22Rv1 (cell line): ENCODE measurements at regions not wholly inside any gene's neighbourhood (a gene's known extent, or its start where the extent isn't known, plus 50 kb on each side); places are given as distances from the start of the nearest gene placed in this dataset.

Experiments used
- ZFX ChIP-seq: fragments of 450-650 bp; IDR thresholded peaks from 2 replicates; pipeline ENCODE4 v1.6.1; 2017; ENCODE audit warnings: antibody characterized with exemption, borderline replicate concordance
- TF ChIP-seq, protein P1 (sequence below): fragments of 450-650 bp; IDR thresholded peaks from 2 replicates; pipeline ENCODE4 v1.5.1; 2017; ENCODE audit warnings: mild to moderate bottlenecking

DNA sequence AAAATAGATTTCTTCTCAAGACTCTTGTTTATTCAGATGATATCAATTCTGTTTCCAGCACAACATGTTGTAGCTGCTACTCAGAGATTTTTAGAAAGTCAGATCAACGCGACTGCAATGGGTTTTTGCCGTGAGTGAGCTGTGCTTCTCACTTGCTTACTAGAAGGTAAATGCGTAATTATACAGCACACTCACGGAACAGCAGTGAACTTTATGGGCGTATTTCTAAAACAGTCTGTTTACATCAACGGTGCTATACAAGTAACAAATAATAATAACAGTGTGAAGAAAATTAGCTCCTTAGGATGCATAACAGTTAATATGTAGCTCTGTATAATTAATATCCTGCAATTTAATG, 533.6 kb downstream of the RNF144A start:
- TF ChIP-seq, protein P1, sequence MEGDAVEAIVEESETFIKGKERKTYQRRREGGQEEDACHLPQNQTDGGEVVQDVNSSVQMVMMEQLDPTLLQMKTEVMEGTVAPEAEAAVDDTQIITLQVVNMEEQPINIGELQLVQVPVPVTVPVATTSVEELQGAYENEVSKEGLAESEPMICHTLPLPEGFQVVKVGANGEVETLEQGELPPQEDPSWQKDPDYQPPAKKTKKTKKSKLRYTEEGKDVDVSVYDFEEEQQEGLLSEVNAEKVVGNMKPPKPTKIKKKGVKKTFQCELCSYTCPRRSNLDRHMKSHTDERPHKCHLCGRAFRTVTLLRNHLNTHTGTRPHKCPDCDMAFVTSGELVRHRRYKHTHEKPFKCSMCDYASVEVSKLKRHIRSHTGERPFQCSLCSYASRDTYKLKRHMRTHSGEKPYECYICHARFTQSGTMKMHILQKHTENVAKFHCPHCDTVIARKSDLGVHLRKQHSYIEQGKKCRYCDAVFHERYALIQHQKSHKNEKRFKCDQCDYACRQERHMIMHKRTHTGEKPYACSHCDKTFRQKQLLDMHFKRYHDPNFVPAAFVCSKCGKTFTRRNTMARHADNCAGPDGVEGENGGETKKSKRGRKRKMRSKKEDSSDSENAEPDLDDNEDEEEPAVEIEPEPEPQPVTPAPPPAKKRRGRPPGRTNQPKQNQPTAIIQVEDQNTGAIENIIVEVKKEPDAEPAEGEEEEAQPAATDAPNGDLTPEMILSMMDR = no peak
- no peak for TF ChIP-seq ZFX
